ENCODE measurements at regions not wholly inside any gene's neighbourhood (a gene's known extent, or its start where the extent isn't known, plus 50 kb on each side); places are given as distances from the start of the nearest gene placed in this dataset.

DNA sequence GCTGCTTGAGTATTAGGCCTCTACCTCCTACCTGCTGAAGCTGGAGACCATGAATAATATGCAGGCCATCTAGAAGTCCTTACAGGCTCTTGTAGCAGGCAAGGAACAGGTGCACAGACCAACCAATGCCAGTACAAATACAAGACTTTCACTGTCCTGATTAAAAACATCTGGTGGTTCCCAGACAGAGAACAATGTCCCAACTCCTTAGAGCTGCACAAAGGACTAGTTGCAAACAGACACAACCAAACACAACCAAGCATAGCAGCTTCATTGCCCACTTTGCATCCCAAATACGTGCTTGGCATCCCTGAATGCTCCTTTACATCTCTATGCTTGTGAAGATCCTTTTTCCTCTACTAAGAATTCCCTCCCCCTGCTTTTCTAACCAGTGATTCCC, 98.1 kb upstream of the CXADR start:
- no peak overlapping the region for H3K27ac ChIP-seq (ENCODE audit: low read depth in 1 of 2, low read length in 1 of 2)
- TF ChIP-seq, protein P1, sequence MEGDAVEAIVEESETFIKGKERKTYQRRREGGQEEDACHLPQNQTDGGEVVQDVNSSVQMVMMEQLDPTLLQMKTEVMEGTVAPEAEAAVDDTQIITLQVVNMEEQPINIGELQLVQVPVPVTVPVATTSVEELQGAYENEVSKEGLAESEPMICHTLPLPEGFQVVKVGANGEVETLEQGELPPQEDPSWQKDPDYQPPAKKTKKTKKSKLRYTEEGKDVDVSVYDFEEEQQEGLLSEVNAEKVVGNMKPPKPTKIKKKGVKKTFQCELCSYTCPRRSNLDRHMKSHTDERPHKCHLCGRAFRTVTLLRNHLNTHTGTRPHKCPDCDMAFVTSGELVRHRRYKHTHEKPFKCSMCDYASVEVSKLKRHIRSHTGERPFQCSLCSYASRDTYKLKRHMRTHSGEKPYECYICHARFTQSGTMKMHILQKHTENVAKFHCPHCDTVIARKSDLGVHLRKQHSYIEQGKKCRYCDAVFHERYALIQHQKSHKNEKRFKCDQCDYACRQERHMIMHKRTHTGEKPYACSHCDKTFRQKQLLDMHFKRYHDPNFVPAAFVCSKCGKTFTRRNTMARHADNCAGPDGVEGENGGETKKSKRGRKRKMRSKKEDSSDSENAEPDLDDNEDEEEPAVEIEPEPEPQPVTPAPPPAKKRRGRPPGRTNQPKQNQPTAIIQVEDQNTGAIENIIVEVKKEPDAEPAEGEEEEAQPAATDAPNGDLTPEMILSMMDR (IDR thresholded peaks at IDR 0.05; ENCODE audit: control extremely low read depth, extremely low read depth), result no peak
- no peak overlapping the region for H3K4me3 ChIP-seq
- ATAC-seq (ENCODE audit: insufficient read depth, low FRiP score) (no peak), DNase-seq (no peak)
- WGBS, 2 donors, result 65 to 69% methylated on average over 1 of the region's 1 CpG
- no peaks in the 10 kb centered on the region for H3K36me3 ChIP-seq (ENCODE audit: control insufficient read depth in 4 of 4, insufficient read depth in 4 of 4, low read length in 4 of 4)
- peaks cover 0 to 6% (median 0%) of the 10 kb centered on the region in 5 donors for H3K4me1 ChIP-seq (ENCODE audit: control insufficient read depth in 5 of 5, insufficient read depth in 5 of 5, low read length in 5 of 5)
- no peaks in the 10 kb centered on the region for H3K9me3 ChIP-seq (ENCODE audit: control insufficient read depth in 4 of 4, insufficient read depth in 3 of 4, low read length in 3 of 4)
- no peaks in the 10 kb centered on the region for H3K27me3 ChIP-seq (ENCODE audit: control insufficient read depth in 3 of 3, insufficient read depth in 3 of 3, low read length in 2 of 3)
- H3K9ac ChIP-seq (ENCODE audit: insufficient read depth in 1 of 2, low read length in 2 of 2), result no peak overlapping the region

DNA sequence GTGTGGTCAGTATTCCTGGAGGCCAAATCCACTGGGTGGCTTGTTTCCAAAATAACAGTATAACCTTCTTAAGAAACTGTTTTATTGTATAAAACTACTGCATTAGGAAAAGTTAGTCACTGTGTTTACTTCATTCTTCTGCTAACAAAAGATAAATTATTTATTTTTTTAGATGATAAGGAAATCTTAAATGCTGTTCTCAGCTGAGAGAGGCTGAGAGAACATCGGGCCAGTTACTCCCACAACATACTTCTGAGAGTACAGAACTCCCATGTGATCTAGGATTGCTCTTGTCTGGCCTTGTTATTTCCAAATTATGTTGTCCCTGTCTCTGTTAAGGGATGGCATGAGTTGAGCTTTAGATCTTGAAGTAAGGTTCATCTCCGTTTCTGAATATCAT, 96.7 kb upstream of the CXADR start:
- no peaks in the 10 kb centered on the region for H3K36me3 ChIP-seq (ENCODE audit: control insufficient read depth in 4 of 4, insufficient read depth in 4 of 4, low read length in 4 of 4)
- no peak overlapping the region for H3K4me3 ChIP-seq
- no peaks in the 10 kb centered on the region for H3K27me3 ChIP-seq (ENCODE audit: control insufficient read depth in 3 of 3, insufficient read depth in 3 of 3, low read length in 2 of 3)
- ATAC-seq (ENCODE audit: insufficient read depth, low FRiP score), result no peak
- H3K4me1 ChIP-seq (ENCODE audit: control insufficient read depth in 5 of 5, insufficient read depth in 5 of 5, low read length in 5 of 5), result peaks cover 0 to 6% (median 0%) of the 10 kb centered on the region in 5 donors
- no peak overlapping the region for H3K27ac ChIP-seq (ENCODE audit: low read depth in 1 of 2, low read length in 1 of 2)
- H3K9me3 ChIP-seq (ENCODE audit: control insufficient read depth in 4 of 4, insufficient read depth in 3 of 4, low read length in 3 of 4), result no peaks in the 10 kb centered on the region
- DNase-seq, result peak in 1 of 3 donors; percentile 19
- H3K9ac ChIP-seq (ENCODE audit: insufficient read depth in 1 of 2, low read length in 2 of 2), result no peak overlapping the region
- WGBS, 2 donors, result 64 to 75% methylated on average over 2 of the region's 2 CpGs
- TF ChIP-seq, protein P1 (IDR thresholded peaks at IDR 0.05; ENCODE audit: control extremely low read depth, extremely low read depth), result no peak

DNA sequence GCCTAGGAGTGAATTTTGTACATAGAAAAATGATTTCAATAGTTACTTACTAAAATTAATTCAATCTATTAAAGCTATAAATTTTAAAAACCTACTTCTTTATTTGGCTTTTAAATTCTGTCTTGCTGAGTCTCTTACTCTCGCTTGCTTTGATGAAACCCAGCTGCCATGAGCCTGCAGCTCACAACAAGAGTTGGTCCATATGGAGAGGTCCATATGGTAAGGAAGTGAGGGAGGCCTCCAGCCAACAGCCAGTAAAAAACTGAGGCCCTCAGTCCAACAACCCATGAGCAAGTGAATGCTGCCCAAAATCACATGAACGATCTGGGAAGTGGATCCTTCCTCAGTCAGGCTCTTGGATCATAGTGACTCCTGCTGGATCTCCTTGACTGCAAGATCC, 89.9 kb upstream of the CXADR start:
- Histone ChIP-seq H3K27me3 (ENCODE audit: control insufficient read depth in 3 of 3, insufficient read depth in 3 of 3, low read length in 2 of 3) (no peaks in the 10 kb centered on the region), H3K9me3 (ENCODE audit: control insufficient read depth in 4 of 4, insufficient read depth in 3 of 4, low read length in 3 of 4) (no peaks in the 10 kb centered on the region), H3K36me3 (ENCODE audit: control insufficient read depth in 4 of 4, insufficient read depth in 4 of 4, low read length in 4 of 4) (no peaks in the 10 kb centered on the region), H3K27ac (ENCODE audit: low read depth in 1 of 2, low read length in 1 of 2) (no peak overlapping the region), H3K4me1 (ENCODE audit: control insufficient read depth in 5 of 5, insufficient read depth in 5 of 5, low read length in 5 of 5) (peaks cover 0 to 2% (median 0%) of the 10 kb centered on the region in 5 donors), H3K9ac (ENCODE audit: insufficient read depth in 1 of 2, low read length in 2 of 2) (no peak overlapping the region), H3K4me3 (no peak overlapping the region)
- DNase-seq (peak in 1 of 3 donors; percentile 30), ATAC-seq (ENCODE audit: insufficient read depth, low FRiP score) (no peak)
- TF ChIP-seq, protein P1 (IDR thresholded peaks at IDR 0.05; ENCODE audit: control extremely low read depth, extremely low read depth), result no peak
- WGBS, 2 donors, result 66 to 85% methylated on average over 2 of the region's 2 CpGs

DNA sequence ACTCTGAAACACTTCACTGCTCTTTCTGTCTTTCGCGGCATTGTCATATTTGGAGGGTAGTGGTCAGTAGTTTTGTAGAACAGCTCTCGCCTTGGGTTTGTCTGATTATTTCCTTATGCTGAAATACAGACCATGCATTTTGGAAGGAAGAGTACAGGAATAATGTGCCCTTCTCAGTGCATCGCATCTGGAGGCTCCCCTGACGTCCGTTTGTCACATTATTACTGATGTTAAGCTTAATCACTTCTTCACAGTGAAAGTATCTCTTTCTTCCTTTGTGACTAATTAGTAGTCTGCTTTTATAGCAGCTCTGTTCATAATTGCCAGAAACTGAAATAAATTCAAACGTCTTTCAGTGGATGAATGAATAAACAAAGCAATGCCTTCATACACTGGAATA, 85.7 kb upstream of the CXADR start:
- Histone ChIP-seq H3K9me3 (ENCODE audit: control insufficient read depth in 4 of 4, insufficient read depth in 3 of 4, low read length in 3 of 4) (no peaks in the 10 kb centered on the region), H3K27me3 (ENCODE audit: control insufficient read depth in 3 of 3, insufficient read depth in 3 of 3, low read length in 2 of 3) (no peaks in the 10 kb centered on the region), H3K4me1 (ENCODE audit: control insufficient read depth in 5 of 5, insufficient read depth in 5 of 5, low read length in 5 of 5) (no peaks in the 10 kb centered on the region), H3K36me3 (ENCODE audit: control insufficient read depth in 4 of 4, insufficient read depth in 4 of 4, low read length in 4 of 4) (no peaks in the 10 kb centered on the region), H3K27ac (ENCODE audit: low read depth in 1 of 2, low read length in 1 of 2) (no peak overlapping the region), H3K4me3 (no peak overlapping the region), H3K9ac (ENCODE audit: insufficient read depth in 1 of 2, low read length in 2 of 2) (no peak overlapping the region)
- WGBS, 2 donors, result 81 to 90% methylated on average over 7 of the region's 7 CpGs
- no peak for DNase-seq
- no peak for ATAC-seq (ENCODE audit: insufficient read depth, low FRiP score)
- TF ChIP-seq, protein P1 (IDR thresholded peaks at IDR 0.05; ENCODE audit: control extremely low read depth, extremely low read depth), result no peak

All from lung (tissue), 11 donors.